ENCODE measurements at regions not wholly inside any gene's neighbourhood (a gene's known extent, or its start where the extent isn't known, plus 50 kb on each side); places are given as distances from the start of the nearest gene placed in this dataset.

- no peak overlapping the region for H3K4me3 ChIP-seq (ENCODE audit: low read length)
- TF ChIP-seq, protein P1, sequence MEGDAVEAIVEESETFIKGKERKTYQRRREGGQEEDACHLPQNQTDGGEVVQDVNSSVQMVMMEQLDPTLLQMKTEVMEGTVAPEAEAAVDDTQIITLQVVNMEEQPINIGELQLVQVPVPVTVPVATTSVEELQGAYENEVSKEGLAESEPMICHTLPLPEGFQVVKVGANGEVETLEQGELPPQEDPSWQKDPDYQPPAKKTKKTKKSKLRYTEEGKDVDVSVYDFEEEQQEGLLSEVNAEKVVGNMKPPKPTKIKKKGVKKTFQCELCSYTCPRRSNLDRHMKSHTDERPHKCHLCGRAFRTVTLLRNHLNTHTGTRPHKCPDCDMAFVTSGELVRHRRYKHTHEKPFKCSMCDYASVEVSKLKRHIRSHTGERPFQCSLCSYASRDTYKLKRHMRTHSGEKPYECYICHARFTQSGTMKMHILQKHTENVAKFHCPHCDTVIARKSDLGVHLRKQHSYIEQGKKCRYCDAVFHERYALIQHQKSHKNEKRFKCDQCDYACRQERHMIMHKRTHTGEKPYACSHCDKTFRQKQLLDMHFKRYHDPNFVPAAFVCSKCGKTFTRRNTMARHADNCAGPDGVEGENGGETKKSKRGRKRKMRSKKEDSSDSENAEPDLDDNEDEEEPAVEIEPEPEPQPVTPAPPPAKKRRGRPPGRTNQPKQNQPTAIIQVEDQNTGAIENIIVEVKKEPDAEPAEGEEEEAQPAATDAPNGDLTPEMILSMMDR (IDR thresholded peaks at IDR 0.05; ENCODE audit: insufficient read depth, low read depth, low read length, missing control alignments), result no peak
- no peak for DNase-seq (ENCODE audit: low read depth)
Observed at GRCh38 chr22:47665151-47665550, 902.7 kb downstream of the TBC1D22A start.

- TF ChIP-seq, protein P1 (IDR thresholded peaks at IDR 0.05; ENCODE audit: insufficient read depth, low read depth, low read length, missing control alignments), result no peak
- DNase-seq (ENCODE audit: low read depth), result no peak
- H3K4me3 ChIP-seq (ENCODE audit: low read length), result no peak overlapping the region
Observed at GRCh38 chr22:47663615-47664605, 901.5 kb downstream of the TBC1D22A start.

- TF ChIP-seq, protein P1 (IDR thresholded peaks at IDR 0.05; ENCODE audit: insufficient read depth, low read depth, low read length, missing control alignments), result no peak
- DNase-seq (ENCODE audit: low read depth), result no peak
- H3K4me3 ChIP-seq (ENCODE audit: low read length), result no peak overlapping the region
Observed at GRCh38 chr22:47659467-47660223, 897.2 kb downstream of the TBC1D22A start.

- TF ChIP-seq, protein P1 (IDR thresholded peaks at IDR 0.05; ENCODE audit: insufficient read depth, low read depth, low read length, missing control alignments), result no peak
- no peak for DNase-seq (ENCODE audit: low read depth)
Observed at GRCh38 chr22:47658182-47658581, 895.7 kb downstream of the TBC1D22A start.

DNA sequence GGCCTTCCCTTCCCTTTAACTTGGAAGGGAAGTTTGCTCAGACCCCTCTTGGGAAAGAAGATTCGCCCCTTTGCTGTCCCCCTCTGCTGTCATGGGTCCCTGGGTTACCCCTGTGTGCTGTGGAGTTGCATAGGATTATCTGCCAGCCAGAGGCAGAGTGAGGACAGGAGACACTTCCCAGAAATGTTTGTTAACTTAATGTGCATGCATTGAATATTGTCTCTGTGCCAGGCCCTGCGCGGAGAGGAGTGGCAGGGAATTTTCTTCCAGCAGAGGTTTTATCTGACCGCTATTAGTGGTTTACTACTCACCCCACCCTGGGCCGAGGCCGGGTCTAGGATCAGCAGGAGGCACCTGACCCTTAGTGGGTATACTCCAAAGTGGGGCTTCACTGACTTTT is 894.8 kb downstream of the TBC1D22A start:
- no peak for DNase-seq (ENCODE audit: low read depth)
- no peak overlapping the region for H3K4me3 ChIP-seq (ENCODE audit: low read length)
- TF ChIP-seq, protein P1 (IDR thresholded peaks at IDR 0.05; ENCODE audit: insufficient read depth, low read depth, low read length, missing control alignments), result no peak

More at GRCh38 chr22:47658182-47658581, 895.7 kb downstream of the TBC1D22A start:
- no peak overlapping the region for H3K4me3 ChIP-seq (ENCODE audit: low read length)

DNA sequence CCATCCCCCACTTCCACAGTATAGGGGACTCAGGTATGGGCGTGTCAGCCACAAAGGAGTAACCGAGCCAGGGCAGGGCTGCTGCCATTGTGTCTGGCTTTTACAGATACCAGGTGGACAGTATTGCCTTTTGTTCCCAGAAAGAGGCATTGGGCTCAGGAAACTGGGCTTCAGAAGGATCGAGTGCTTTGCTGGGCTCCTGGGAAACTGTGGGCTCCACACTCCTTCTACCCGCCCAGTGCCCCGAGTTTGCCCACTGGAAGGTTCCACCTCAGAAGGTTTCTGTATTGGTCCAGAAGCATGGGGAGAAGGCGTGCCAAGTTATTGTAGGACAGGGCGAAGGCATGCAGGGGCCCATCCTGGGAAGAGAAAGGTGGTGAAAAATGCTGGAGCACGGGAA is 894.4 kb downstream of the TBC1D22A start:
- H3K4me3 ChIP-seq (ENCODE audit: low read length), result no peak overlapping the region
- TF ChIP-seq, protein P1 (IDR thresholded peaks at IDR 0.05; ENCODE audit: insufficient read depth, low read depth, low read length, missing control alignments), result no peak
- no peak for DNase-seq (ENCODE audit: low read depth)

Data from epithelial cell of esophagus (primary cell).